DMS114 treated with DMSO at 0.1 percent for 48 hours (cell line): ENCODE measurements at regions not wholly inside any gene's neighbourhood (a gene's known extent, or its start where the extent isn't known, plus 50 kb on each side); places are given as distances from the start of the nearest gene placed in this dataset.
"Not testable (repeated sequence)": the region's sequence is repeated elsewhere in the genome, so short reads cannot be mapped to it uniquely, and the experiment has no call there.

Experiments
- DNase-seq: peaks from one replicate; lab custom pipeline; 2025; ENCODE audit not compliant: unreplicated experiment; lab: John Stamatoyannopoulos, UW

- no peak for DNase-seq
Observed at GRCh38 chr13:88189728-88190127, 518.6 kb downstream of the SLITRK5 start.

GRCh38 chr13:88196106-88196505, 524.9 kb downstream of the SLITRK5 start:
- DNase-seq = no peak

- DNase-seq = no peak
Observed at GRCh38 chr13:88217372-88217771, 546.2 kb downstream of the SLITRK5 start.

- no peak for DNase-seq
Observed at GRCh38 chr13:88217883-88218282, 546.7 kb downstream of the SLITRK5 start.

GRCh38 chr13:88223958-88224357, 552.8 kb downstream of the SLITRK5 start:
- no peak for DNase-seq

GRCh38 chr13:88235441-88235840, 564.3 kb downstream of the SLITRK5 start:
- DNase-seq = no peak

- DNase-seq = no peak
Observed at GRCh38 chr13:88246239-88246638, 575.1 kb downstream of the SLITRK5 start.

GRCh38 chr13:88248393-88248792, 577.2 kb downstream of the SLITRK5 start:
- no peak for DNase-seq

- no peak for DNase-seq
Observed at GRCh38 chr13:88257706-88258105, 586.5 kb downstream of the SLITRK5 start.

- no peak for DNase-seq
Observed at GRCh38 chr13:88263808-88264207, 592.6 kb downstream of the SLITRK5 start.

GRCh38 chr13:88281841-88282240, 610.7 kb downstream of the SLITRK5 start:
- no peak for DNase-seq

- DNase-seq = no peak
Observed at GRCh38 chr13:88285329-88285728, 614.2 kb downstream of the SLITRK5 start.

GRCh38 chr13:88288326-88288725, 617.2 kb downstream of the SLITRK5 start:
- no peak for DNase-seq

GRCh38 chr13:88291731-88292130, 620.6 kb downstream of the SLITRK5 start:
- not testable (repeated sequence) for DNase-seq

GRCh38 chr13:88294368-88294767, 623.2 kb downstream of the SLITRK5 start:
- DNase-seq = no peak

GRCh38 chr13:88303157-88303556, 632.0 kb downstream of the SLITRK5 start:
- no peak for DNase-seq

- no peak for DNase-seq
Observed at GRCh38 chr13:88303605-88304004, 632.4 kb downstream of the SLITRK5 start.

- no peak for DNase-seq
Observed at GRCh38 chr13:88314496-88314895, 643.3 kb downstream of the SLITRK5 start.

GRCh38 chr13:88329066-88329465, 657.9 kb downstream of the SLITRK5 start:
- no peak for DNase-seq

- no peak for DNase-seq
Observed at GRCh38 chr13:88339271-88339741, 668.1 kb downstream of the SLITRK5 start.

- DNase-seq = no peak
Observed at GRCh38 chr13:88345171-88345847, 674.1 kb downstream of the SLITRK5 start.

- no peak for DNase-seq
Observed at GRCh38 chr13:88360761-88361160, 689.6 kb downstream of the SLITRK5 start.

- no peak for DNase-seq
Observed at GRCh38 chr13:88369866-88370265, 698.7 kb downstream of the SLITRK5 start.
